Neural progenitor cell (in vitro differentiated cells): ENCODE measurements at regions not wholly inside any gene's neighbourhood (a gene's known extent, or its start where the extent isn't known, plus 50 kb on each side); places are given as distances from the start of the nearest gene placed in this dataset.

Source experiments
- EZH2 ChIP-seq: fragments of 200-600 bp; sonication (generic); IDR thresholded peaks from 2 replicates; pipeline ENCODE4 v1.6.1; 2017; ENCODE audit warnings: antibody characterized with exemption, mild to moderate bottlenecking, moderate library complexity
- TF ChIP-seq, protein P1 (sequence below): fragments of 200-600 bp; sonication (generic); IDR thresholded peaks from 2 replicates; pipeline ENCODE4 v1.5.1; 2017; ENCODE audit warnings: antibody characterized with exemption, mild to moderate bottlenecking

GRCh38 chr17:33766721-33767120 is 473.6 kb upstream of the ASIC2 start:
- TF ChIP-seq EZH2 = no peak
- TF ChIP-seq, protein P1, sequence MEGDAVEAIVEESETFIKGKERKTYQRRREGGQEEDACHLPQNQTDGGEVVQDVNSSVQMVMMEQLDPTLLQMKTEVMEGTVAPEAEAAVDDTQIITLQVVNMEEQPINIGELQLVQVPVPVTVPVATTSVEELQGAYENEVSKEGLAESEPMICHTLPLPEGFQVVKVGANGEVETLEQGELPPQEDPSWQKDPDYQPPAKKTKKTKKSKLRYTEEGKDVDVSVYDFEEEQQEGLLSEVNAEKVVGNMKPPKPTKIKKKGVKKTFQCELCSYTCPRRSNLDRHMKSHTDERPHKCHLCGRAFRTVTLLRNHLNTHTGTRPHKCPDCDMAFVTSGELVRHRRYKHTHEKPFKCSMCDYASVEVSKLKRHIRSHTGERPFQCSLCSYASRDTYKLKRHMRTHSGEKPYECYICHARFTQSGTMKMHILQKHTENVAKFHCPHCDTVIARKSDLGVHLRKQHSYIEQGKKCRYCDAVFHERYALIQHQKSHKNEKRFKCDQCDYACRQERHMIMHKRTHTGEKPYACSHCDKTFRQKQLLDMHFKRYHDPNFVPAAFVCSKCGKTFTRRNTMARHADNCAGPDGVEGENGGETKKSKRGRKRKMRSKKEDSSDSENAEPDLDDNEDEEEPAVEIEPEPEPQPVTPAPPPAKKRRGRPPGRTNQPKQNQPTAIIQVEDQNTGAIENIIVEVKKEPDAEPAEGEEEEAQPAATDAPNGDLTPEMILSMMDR = no peak
